HK-2 (cell line): ENCODE measurements at regions not wholly inside any gene's neighbourhood (a gene's known extent, or its start where the extent isn't known, plus 50 kb on each side); places are given as distances from the start of the nearest gene placed in this dataset.

Experiments used
- DNase-seq: peaks from one replicate; pipeline ENCODE4 v3.0.0-alpha.2; 2018; ENCODE audit not compliant: unreplicated experiment

DNA sequence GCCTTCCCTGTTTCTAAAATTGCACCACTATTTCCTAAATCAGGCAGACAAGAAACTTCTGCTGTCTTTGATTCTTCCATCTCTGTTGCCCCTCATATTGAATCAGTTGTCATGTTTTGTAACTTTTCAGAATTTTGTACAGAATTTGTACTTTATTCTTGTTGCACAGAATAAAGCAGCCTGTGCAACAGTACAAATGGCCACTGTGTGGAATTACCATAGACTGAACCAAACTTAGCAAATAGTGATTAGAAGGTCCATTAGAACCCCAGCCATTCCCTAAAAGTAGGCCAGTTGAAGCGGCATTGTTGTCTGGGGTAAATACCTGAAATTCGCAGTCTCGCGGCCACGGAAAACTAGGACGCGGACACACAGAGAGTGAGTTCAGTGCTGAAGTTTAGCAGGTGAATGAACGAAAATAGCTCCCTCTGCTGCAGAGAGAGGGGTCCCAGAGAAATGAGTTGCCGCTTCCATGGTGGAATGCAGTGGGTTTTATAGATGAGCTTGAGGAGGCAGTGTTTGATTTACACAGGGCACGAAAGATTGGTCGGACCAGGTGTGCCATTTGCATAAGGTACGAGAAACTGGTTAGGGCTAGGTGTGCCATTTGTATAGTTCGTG, 71.8 kb downstream of the C4orf33 start:
- no peak for DNase-seq

DNA sequence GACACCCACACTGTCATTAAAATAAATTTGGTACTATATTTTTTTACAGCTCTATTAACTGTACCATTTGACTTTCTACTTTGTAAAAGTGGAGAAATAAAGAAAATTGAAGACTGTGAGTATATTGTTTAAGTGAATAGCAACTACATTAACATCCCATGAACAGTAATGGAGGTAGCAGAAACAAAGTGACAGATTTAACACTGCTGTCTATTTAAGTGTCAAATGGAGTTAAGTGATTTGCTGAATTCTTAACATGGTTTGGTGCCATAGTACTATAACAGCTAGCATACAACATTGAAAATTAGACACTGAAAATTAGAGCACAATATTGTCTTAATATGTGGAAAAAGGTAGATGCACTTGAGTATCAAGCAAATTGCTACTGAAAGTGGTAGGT, 76.2 kb downstream of the C4orf33 start:
- DNase-seq: no peak

DNA sequence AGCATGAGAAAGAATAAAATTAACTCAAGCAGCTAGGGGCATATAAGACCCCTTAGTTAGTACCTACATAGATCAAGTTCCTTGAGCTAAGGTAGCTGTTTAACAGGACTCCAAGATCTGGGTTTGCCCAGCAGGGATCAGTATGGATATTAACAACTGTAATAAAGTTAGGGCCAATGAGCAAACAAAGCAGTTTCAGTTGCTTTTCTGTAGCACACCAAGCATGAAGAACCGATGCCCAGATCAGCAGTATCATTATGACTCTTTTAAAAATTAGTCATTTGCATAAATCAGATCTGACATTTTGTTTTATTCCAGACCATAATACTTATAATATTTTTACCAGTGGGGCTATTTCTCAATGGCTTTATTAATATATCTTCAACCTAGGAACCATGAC, 80.9 kb downstream of the C4orf33 start:
- DNase-seq: no peak

DNA sequence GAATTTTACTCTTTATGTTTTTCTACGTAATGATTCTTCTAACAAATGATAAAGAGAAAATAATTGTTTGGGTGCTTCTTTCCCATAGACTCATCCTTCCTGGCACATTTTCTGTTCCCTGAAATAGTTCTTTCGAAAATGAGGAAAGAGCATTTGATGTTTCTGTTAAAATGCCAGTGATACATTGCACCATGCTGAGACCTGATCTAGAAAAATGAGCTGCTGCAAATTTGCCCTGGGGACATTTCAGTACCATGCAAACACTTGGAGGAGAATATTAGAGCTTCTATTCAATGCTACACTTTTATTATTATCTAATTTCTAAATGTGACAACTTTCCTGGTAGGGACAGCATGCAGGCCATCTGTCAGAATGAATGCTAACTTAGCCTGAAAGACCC, 83.3 kb downstream of the C4orf33 start:
- DNase-seq: no peak

DNA sequence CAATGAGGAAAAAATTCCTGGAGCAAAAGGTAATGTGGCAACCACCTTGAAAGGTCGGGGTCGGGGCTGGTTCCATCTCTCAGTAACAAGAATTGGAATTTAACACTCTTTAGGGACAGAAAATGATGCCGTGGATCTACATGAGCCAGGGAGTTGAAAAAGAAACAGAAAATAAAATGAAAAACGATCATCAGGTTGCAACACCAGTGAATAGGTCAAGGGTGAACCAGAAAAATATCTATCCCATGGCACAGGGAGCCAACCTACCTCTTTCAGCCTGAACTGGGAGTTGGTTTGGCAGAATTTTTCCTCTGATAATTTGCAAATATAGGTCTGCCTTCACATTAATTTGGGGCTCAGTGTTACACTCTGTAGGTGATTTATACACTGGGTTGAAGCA, 93.7 kb downstream of the C4orf33 start:
- DNase-seq: no peak

DNA sequence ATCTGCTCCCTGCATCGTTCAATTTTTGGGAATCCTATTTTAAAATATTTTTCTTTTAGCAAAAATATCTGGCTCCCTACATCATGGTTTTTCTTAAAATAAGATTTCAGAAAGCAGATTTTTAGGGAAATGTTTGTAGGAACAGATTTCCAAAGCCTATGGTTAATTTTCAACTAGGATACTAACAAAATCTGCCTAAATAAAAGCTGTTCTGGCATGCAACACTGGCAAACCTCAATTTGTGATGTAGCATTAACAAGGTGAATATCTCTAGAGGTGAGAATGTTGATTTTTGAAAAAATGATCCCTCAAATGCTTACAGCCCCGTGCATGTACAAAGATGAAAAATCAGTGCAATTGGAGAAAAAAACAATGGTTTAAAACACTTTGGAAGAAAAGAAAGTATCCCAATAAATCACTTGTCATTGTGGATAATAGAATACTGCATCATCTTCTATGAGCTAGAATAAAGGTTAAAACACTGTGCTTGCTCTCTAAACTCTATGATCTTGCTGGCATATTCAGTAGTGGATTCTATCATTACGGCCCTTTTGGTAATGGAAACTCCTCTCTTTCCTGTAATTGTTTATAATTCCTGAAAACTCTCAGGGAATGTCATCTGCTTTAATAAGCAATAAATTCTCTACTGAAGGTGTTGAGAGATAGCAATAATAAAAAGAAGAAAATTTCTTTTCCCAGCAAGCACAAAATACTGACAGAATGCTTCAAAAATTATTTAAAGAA, 97.6 kb downstream of the C4orf33 start:
- no peak for DNase-seq

DNA sequence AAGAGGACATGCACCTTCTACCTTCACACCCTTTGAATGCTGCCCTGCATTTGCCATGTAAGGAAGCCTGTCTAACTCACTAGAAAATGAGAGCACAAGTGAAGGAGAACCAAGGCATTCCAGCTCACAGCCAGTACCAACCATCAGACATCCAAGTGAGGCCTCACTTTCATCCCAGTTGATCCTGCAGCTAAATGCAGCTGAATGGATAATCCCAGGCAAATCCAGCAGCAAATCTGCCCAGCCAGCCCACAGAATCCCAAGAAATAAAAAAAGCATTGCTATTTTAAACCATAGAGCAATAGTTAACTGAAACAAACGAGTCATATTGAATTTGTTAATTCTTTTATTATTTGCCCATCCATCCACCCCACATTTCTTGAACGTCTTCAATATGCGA, 112.5 kb downstream of the C4orf33 start:
- DNase-seq: no peak

DNA sequence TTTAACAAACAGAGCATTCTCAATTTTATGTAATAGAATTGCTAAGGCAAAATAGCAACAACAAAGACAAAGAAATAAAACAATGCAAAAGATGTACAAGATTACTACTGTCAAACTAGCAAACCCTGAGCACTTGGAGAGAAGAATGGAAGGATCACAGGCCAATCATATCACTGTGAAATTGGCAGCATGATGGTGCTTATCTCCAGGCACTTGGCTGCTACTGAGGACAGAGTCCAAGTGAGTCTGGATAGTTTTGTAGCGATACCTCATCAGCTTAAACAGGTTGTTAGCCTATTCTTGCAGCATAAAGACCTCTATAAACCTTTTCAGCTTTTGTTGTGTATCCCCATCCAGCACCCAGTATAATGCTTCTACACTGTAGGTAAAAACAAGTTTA, 117.7 kb downstream of the C4orf33 start:
- DNase-seq: no peak

DNA sequence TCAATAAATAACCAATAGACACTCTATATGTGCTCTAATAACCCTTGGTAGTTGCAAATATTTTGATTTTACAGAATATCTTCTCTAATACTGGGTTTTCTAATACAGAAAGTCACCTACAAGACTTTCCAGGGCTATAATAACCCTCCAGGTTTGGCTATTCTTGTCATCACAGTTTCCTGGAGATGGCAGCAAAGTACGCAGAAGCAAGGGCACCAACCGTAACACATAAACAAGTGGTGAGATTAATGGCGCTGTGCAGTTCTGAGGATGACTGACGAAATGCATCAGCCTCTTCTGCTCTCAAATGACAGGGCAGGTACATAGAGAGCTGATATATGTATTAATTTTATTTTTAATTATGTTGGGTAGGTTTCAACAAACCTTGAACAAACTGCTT, 122.4 kb downstream of the C4orf33 start:
- no peak for DNase-seq

DNA sequence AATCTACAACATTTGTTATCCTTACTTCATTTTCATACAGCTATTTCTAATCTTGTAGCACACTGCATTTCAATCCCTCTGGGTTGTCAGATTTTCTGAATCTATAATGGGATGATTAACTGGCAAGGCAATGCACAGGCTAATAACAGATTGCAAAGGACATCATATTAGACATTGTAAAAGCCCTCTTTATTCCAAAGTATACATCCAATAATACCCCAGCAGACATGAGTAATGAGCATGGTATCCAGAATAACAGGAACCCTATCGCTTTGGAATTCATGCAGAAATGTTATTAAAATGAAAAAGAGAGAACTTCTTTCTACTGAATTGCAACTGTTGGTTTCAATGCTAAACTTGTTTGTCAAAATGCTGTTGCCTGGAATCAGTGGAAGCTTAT, 122.9 kb downstream of the C4orf33 start:
- no peak for DNase-seq

DNA sequence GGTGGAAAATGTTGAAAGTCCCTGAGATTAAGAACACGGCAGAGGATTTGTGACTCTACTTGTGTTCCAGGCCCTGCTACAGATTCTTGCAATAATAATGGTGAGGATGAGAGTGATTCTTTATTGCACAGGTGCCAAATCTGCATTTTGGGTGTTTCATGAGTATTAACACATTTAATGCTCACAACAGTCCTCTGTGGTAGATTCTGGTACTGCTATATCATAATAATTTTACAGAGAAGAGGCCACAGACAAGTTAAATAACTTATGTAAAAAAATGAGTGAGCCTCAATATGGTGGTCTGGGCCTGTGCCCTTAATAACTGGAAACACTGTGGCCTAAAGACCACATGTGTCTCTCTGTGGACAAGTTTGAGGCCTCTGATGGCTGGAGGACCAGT, 124.3 kb downstream of the C4orf33 start:
- no peak for DNase-seq

DNA sequence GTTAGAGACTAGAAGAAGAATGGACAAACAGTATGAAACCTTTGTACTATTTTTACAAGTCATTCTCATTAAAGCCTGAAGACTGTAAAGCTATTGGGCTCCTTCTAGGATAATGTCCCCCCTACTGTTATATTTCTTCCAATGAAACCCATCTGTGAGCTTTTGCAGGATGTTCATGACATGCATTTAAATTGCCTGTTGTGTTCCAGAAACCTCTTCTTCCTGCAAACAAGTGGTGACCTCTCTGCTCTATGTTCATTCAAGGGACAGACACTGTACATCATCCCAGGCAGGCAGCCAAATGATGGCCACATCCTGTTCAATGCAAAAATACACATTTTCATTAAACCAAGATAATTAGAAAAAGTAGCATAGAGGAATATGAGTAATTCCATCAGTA, 128.0 kb downstream of the C4orf33 start:
- no peak for DNase-seq

DNA sequence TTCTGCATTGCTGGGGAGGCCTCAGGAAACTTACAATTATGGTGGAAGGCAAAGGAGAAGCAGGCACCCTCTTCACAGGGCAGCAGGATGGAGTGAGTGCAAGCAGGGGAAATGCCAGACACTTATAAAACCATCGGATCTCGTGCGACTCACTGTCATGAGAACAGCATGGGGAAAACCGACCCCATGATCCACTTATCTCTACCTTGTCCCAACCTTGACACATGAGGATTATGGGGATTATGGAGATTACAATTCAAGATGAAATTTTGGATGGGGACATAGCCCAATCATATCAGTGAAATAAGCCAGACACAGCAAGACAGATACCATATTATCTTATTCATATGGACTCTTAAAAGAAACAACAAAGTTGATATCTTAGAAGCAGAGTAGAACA, 134.9 kb downstream of the C4orf33 start:
- no peak for DNase-seq

DNA sequence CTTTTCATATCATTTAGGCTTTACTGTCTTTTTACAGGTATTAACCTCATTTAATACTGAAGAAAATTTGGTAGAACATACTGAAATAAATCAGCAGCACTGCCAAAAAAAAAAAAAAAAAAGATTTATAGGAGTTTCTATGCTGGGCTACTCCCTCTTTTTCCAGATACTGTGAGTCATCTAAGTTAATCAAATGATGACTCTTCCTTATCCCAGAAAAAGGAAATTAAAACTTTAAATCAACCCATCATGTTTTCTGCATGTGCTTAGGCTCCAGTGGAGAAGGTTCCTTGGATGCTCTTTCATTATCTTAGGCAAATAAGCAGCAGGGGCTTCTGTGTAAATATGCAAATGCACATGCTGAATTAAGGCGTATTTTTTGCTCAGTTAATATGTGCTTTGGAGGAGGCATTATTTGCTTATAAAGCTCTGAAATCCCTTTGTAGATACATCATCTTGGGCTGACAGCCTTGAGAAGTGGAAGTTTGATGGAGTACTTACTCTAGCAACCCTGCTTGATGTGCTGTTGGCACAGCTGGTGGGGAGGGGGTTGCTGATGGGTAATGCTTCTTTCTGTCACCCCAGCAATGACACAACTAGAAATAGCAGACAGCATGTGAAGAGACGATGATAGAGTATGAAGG, 136.1 kb downstream of the C4orf33 start:
- no peak for DNase-seq

DNA sequence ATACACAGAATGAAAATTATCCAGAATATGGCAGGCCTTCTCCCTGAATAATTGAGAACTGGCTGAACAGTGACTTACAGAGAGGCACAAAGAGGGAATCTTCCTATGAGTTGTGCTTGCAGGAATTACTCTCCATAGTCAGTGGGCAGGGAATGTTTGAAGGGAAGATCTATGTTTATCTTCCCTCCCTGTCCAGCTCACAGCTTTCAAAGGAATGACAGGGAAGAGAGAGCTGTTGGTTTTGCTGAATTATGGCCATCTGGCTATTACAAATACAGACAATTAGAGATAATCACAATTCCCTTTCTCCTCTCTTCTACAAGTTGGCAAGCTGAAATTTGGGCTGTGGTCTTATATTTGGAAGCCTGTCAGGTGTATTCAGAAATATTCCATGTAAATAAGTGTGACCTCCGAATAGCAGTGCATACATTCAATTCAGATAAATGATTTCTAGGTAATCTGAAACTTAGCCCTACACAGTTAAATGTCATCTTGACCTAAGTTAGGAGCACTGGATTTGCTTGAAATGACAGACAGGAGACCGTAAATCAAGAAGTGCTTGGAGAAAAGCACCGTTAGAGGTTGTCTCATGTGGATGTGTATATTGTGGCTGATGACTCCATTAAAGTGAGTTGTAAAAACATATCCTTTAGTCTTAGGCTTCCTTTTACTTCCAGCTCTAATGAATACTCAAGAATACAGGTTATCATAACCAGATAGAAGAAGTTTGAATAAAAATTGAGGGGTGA, 136.8 kb downstream of the C4orf33 start:
- DNase-seq: no peak

DNA sequence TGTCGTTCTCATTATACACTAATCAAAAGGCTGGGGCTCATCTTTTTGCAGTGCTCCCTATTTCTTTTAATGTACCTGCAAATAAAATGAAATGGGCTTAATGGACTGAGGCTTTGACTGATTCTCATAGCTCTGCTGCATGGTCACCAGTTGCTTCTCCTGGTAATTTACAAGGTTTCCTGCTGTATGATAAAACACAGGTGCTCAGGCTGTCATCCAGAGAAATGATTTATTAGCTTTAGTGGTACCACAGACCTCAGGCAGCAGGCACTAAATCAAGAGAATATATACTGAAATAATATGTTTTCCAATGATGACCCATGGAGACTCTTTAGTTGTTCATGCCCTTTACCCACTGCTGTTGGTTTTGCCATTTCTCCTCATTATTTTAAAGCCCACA, 137.7 kb downstream of the C4orf33 start:
- no peak for DNase-seq

DNA sequence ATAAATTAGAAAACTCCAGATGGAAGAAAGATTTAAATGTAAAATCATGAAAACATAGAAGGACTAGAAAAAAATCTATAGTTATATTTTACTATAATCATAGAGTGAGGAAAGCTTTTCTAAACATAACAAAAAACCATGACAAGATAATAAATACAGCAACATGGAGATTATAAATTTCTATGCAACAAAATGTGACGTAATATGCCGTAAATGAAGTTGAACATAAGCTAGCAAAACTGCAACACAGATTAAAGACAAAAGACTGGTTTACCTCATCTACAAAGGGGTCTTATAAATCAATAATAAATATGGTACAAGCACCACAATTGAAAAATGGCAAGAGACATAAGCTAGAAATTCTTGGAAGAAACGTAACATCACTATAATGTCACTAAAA, 140.4 kb downstream of the C4orf33 start:
- DNase-seq: no peak

DNA sequence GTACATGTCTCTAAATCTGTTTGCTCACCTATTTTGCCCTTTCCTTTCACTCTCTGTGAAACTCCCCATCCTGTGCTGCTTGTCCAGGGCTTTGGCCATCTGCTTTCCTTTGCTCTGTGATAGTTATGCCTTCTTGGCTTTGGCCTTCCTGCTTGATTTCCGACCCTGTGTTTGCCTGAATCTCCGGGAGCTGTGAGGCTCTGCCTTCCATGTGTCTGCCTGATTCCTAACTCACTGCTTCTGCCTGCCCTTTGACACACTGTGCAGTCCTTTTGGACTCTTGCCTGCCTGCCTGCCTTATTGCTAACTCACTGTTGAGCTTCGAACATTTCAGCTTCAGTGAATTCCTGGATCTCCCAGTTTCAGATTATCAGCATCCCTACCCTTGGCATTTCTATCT, 143.1 kb downstream of the C4orf33 start:
- no peak for DNase-seq

DNA sequence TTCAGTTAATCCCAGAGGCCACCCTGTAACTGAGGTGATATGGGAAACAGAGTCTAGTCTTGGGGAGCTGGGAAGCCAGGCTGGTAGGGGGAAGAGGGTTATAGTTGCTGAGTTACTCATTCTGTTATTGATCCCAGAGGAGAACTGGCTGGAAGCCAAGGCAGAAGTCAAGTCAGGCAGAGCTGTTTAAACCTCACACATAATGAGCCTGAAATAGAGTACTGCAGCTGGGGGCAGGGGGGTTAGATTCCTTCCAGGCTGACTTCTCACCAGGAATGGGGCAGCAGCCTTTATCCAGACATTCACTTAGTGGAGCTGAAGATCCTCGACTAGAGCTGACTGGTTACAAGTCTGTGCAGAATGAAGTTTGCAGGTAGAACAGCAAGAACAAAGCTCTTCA, 144.9 kb downstream of the C4orf33 start:
- DNase-seq: no peak

DNA sequence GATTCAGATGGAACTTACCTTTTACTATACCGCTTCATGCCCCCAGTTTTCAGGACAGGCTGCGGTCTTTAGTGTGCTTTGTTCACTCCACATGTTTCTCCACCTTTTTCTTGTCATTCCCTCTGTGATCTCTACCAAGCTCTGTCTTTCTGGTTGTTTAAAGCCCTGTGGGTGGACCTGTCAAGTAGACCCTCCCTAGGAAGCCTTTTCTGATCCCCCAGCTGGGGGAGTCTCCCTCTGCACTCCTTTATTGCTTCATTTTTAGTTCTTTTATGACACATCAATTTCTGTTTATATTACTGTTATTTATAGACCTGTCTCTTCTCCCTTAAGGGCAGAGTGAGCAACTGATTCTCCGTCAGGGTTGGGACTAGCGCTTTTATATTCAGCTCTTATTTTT, 150.2 kb downstream of the C4orf33 start:
- no peak for DNase-seq

DNA sequence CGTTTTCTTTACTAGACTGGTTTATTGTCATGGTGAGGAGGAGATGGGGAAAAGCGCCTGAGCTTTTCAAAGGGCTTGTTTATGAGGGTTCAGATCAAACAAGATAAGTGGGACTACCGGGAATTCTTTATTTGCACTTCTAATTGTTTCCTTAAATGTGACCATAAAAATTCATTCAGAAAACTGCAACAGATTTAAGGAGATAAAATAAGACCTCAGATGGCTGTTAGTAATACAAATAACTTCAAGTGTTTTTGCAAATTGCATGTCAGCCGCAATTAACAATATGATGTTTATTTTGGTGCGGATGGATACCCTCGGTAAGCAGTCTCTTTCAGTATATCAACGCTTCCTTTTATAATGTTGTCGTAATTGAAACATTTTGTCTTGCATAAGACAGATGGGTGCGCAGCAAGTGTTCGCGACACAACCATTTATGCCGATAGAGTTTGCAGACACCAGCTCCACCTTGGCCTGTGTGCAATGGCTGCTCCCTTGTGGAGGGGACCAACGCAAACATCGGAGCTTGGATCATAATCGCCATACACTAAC, 151.0 kb downstream of the C4orf33 start:
- DNase-seq: no peak

DNA sequence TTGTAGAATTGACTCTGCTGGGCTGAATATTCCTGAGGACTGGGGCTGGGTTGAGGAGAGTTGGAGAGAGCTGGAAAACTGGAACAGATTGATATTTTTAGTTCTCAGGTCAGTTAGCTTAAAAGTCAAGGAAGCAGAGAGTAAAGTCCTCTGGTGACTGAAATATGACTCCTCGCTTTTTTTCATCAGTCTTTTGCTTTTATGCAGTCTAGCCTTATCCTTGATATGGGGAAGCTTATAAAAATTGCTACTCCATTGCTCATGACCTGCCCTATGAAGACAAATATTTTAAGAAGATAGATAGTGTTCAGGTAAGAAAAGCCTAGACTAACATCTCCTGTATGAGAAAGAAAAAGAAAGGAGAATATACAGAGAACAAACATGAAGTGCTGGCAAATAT, 152.7 kb downstream of the C4orf33 start:
- DNase-seq: no peak
